ENCODE measurements at regions not wholly inside any gene's neighbourhood (a gene's known extent, or its start where the extent isn't known, plus 50 kb on each side); places are given as distances from the start of the nearest gene placed in this dataset.

GRCh38 chr3:154050216-154050615, 71.0 kb upstream of the ARHGEF26 start:
- Histone ChIP-seq H3K27ac (replicated peaks in 1 of 4) (no peak overlapping the region), H3K4me3 (no peak overlapping the region), H3K27me3 (no peaks in the 10 kb centered on the region), H3K9me3 (no peaks in the 10 kb centered on the region), H3K4me1 (peaks cover 0 to 16% (median 10%) of the 10 kb centered on the region in 4 donors), H3K36me3 (no peaks in the 10 kb centered on the region)
- no peak for TF ChIP-seq POLR2AphosphoS5 (IDR thresholded peaks at IDR 0.05)
- TF ChIP-seq POLR2A (IDR thresholded peaks at IDR 0.05; ENCODE audit: low read depth) = no peak
- TF ChIP-seq EP300 (IDR thresholded peaks at IDR 0.05) = no peak
- TF ChIP-seq, protein P1, sequence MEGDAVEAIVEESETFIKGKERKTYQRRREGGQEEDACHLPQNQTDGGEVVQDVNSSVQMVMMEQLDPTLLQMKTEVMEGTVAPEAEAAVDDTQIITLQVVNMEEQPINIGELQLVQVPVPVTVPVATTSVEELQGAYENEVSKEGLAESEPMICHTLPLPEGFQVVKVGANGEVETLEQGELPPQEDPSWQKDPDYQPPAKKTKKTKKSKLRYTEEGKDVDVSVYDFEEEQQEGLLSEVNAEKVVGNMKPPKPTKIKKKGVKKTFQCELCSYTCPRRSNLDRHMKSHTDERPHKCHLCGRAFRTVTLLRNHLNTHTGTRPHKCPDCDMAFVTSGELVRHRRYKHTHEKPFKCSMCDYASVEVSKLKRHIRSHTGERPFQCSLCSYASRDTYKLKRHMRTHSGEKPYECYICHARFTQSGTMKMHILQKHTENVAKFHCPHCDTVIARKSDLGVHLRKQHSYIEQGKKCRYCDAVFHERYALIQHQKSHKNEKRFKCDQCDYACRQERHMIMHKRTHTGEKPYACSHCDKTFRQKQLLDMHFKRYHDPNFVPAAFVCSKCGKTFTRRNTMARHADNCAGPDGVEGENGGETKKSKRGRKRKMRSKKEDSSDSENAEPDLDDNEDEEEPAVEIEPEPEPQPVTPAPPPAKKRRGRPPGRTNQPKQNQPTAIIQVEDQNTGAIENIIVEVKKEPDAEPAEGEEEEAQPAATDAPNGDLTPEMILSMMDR (IDR thresholded peaks at IDR 0.05) = no peak
- intact Hi-C loops (cut with DNase I) = no loop called here
- no peak for DNase-seq (ENCODE audit: extremely low spot score)

GRCh38 chr3:154050766-154051165, 70.4 kb upstream of the ARHGEF26 start:
- Histone ChIP-seq H3K9me3 (no peaks in the 10 kb centered on the region), H3K27ac (replicated peaks in 1 of 4) (no peak overlapping the region), H3K36me3 (no peaks in the 10 kb centered on the region), H3K27me3 (no peaks in the 10 kb centered on the region), H3K4me1 (peaks cover 0 to 16% (median 10%) of the 10 kb centered on the region in 4 donors), H3K4me3 (no peak overlapping the region)
- TF ChIP-seq EP300 (IDR thresholded peaks at IDR 0.05) (no peak), POLR2A (IDR thresholded peaks at IDR 0.05; ENCODE audit: low read depth) (no peak), POLR2AphosphoS5 (IDR thresholded peaks at IDR 0.05) (no peak)
- TF ChIP-seq, protein P1 (IDR thresholded peaks at IDR 0.05) = no peak
- intact Hi-C loops (cut with DNase I) = no loop called here
- DNase-seq (ENCODE audit: extremely low spot score) = no peak

DNA sequence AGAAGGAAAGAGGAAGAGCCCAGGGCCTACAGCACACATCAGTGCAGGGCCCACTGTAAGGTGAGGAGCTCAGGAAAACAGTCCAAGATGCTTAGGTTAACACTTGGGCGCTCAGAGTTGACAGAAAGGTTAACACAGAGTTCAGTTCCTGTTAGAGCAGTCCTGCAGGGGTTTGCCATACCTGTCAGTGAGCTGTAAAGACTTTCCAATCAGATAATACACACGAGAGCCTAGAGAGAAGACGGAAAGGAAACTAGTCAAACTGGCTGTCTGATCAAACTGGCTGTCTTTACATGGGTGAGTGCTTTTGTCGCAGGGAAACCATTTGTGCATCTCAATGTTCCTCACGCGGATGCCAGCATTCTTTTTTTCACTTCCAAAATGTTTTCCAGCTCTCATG, 61.4 kb upstream of the ARHGEF26 start:
- Histone ChIP-seq H3K27ac (replicated peaks in 1 of 4) (peak overlapping the region; percentile 77 to 89 (median 84)), H3K27me3 (no peaks in the 10 kb centered on the region), H3K9me3 (no peaks in the 10 kb centered on the region), H3K4me3 (peak overlapping the region in 1 of 4 donors; percentile 16), H3K4me1 (peaks cover 0 to 46% (median 35%) of the 10 kb centered on the region in 4 donors), H3K36me3 (no peaks in the 10 kb centered on the region)
- WGBS = 34% methylated on average over 6 of the region's 6 CpGs
- no peak for DNase-seq (ENCODE audit: extremely low spot score)
- TF ChIP-seq, protein P1 (IDR thresholded peaks at IDR 0.05) = no peak
- no peak for TF ChIP-seq POLR2AphosphoS5 (IDR thresholded peaks at IDR 0.05)
- TF ChIP-seq POLR2A (IDR thresholded peaks at IDR 0.05; ENCODE audit: low read depth) = no peak
- no peak for TF ChIP-seq EP300 (IDR thresholded peaks at IDR 0.05)
- intact Hi-C loops (cut with DNase I) = no loop called here

DNA sequence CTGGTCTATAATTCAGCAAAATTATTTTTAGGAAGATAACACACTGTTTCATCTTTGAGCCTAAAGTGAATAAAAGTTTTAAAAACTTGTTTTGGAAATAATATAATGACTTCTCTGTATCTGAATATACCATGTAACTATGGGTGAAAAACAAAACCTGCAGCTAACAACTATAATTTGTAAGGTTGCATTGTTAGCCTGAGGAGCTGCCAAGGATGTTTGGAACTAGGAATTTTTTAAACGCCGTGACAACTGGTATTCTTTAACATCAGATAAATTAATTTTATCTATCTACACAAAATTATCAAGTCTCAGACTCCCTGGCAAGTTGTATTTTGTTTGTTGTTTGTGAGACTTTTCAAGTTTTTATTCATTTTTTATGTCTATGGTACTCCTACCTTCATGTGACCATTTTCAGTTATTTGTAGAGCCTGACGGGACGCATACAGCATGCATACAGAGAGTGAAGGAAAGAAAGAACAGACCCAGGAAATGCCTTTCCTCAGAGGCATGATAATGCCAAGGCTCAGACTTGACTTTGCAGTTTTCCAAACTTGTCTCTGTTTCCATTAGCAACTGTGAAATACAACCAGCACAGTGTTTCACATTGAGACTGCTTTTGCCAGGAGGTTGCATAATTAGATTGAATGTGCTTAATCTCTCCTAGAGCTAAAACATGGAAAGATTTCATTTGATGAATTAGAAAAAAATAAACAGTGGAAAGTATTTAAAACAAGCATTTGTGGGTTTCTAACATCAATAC, 60.8 kb upstream of the ARHGEF26 start:
- Histone ChIP-seq H3K36me3 (no peaks in the 10 kb centered on the region), H3K27me3 (no peaks in the 10 kb centered on the region), H3K9me3 (no peaks in the 10 kb centered on the region), H3K27ac (replicated peaks in 1 of 4) (peak overlapping the region; percentile 77 to 89 (median 84)), H3K4me3 (peak overlapping the region in 3 of 4 donors; percentile 3 to 33 (median 16)), H3K4me1 (peaks cover 0 to 46% (median 35%) of the 10 kb centered on the region in 4 donors)
- no peak for DNase-seq (ENCODE audit: extremely low spot score)
- TF ChIP-seq, protein P1 (IDR thresholded peaks at IDR 0.05) = no peak
- TF ChIP-seq EP300 (IDR thresholded peaks at IDR 0.05) (no peak), POLR2A (IDR thresholded peaks at IDR 0.05; ENCODE audit: low read depth) (no peak), POLR2AphosphoS5 (IDR thresholded peaks at IDR 0.05) (peak; percentile 73 to 79)
- 34% methylated on average over 4 of the region's 4 CpGs for WGBS
- intact Hi-C loops (cut with DNase I) = no loop called here

Data from esophagus muscularis mucosa (tissue), 4 donors.